H9 (cell line): ENCODE measurements at regions not wholly inside any gene's neighbourhood (a gene's known extent, or its start where the extent isn't known, plus 50 kb on each side); places are given as distances from the start of the nearest gene placed in this dataset.

ENCODE experiments used
- DNase-seq: peaks from one replicate; pipeline ENCODE4 v3.0.0-alpha.2; 2017
- H2AFZ ChIP-seq: one replicate; pipeline ENCODE4 v1.6.1; 2013; ENCODE audit warnings: mild to moderate bottlenecking, low read length, control low read depth, moderate library complexity
- H2AK5ac ChIP-seq: 2 replicates; pipeline ENCODE4 v1.6.1; 2013; ENCODE audit warnings: low read length, control low read depth, mixed read lengths; ENCODE audit not compliant: insufficient read length
- H2BK120ac ChIP-seq: one replicate; pipeline ENCODE4 v1.6.1; 2013; ENCODE audit warnings: low read depth, mild to moderate bottlenecking, low read length, control low read depth, inconsistent platforms; ENCODE audit not compliant: poor library complexity, severe bottlenecking
- H2BK12ac ChIP-seq: 2 replicates; pipeline ENCODE4 v1.6.1; 2013; ENCODE audit warnings: low read length, control low read depth, mixed read lengths, low read depth; ENCODE audit not compliant: insufficient read length
- H2BK15ac ChIP-seq: 2 replicates; pipeline ENCODE4 v1.6.1; 2013; ENCODE audit warnings: low read depth, low read length, control low read depth
- H2BK20ac ChIP-seq: one replicate; pipeline ENCODE4 v1.6.1; 2013; ENCODE audit warnings: low read depth, mild to moderate bottlenecking, low read length, control low read depth, inconsistent platforms; ENCODE audit not compliant: poor library complexity, severe bottlenecking
- H2BK5ac ChIP-seq: 2 replicates; pipeline ENCODE4 v1.6.1; 2013; ENCODE audit warnings: low read length, control low read depth, mixed read lengths; ENCODE audit not compliant: insufficient read length
- H3K14ac ChIP-seq: 2 replicates; pipeline ENCODE4 v1.6.1; 2013; ENCODE audit warnings: low read length, control low read depth; ENCODE audit not compliant: insufficient read depth
- H3K18ac ChIP-seq: 2 replicates; pipeline ENCODE4 v1.6.1; 2013; ENCODE audit warnings: low read depth, mild to moderate bottlenecking, mixed read lengths, low read length, control low read depth; ENCODE audit not compliant: insufficient read length
- H3K23ac ChIP-seq: 2 replicates; pipeline ENCODE4 v1.6.1; 2013; ENCODE audit warnings: low read length, control low read depth, mixed read lengths, low read depth; ENCODE audit not compliant: insufficient read length
- H3K23me2 ChIP-seq: 2 replicates; pipeline ENCODE4 v1.6.1; 2013; ENCODE audit warnings: low read depth, mild to moderate bottlenecking, mixed read lengths, low read length, control low read depth; ENCODE audit not compliant: insufficient read length, poor library complexity, severe bottlenecking
- H3K27ac ChIP-seq: 2 replicates; pipeline ENCODE4 v1.5.1; 2013; ENCODE audit warnings: low read length, control low read depth, mixed read lengths, low read depth; ENCODE audit not compliant: insufficient read length
- H3K27me3 ChIP-seq: 2 replicates; pipeline ENCODE4 v1.6.1; 2013; ENCODE audit warnings: low read length, control low read depth, inconsistent platforms; ENCODE audit not compliant: insufficient read depth
- H3K4ac ChIP-seq: 2 replicates; pipeline ENCODE4 v1.6.1; 2013; ENCODE audit warnings: low read depth, mild to moderate bottlenecking, control low read depth, inconsistent platforms, low read length, moderate library complexity
- H3K4me1 ChIP-seq: 2 replicates; pipeline ENCODE4 v1.6.1; 2013; ENCODE audit warnings: low read length, control low read depth, inconsistent platforms; ENCODE audit not compliant: insufficient read depth
- H3K4me2 ChIP-seq: 2 replicates; pipeline ENCODE4 v1.6.1; 2013; ENCODE audit warnings: low read length, control low read depth, mixed read lengths; ENCODE audit not compliant: insufficient read length, insufficient read depth
- H3K56ac ChIP-seq: 2 replicates; pipeline ENCODE4 v1.6.1; 2013; ENCODE audit warnings: low read depth, mild to moderate bottlenecking, mixed read lengths, low read length, control low read depth; ENCODE audit not compliant: insufficient read length
- H3K79me1 ChIP-seq: 2 replicates; pipeline ENCODE4 v1.6.1; 2013; ENCODE audit warnings: low read depth, mild to moderate bottlenecking, moderate library complexity, low read length, control low read depth, inconsistent platforms; ENCODE audit not compliant: insufficient read depth, poor library complexity, severe bottlenecking
- H3K79me2 ChIP-seq: 2 replicates; pipeline ENCODE4 v1.6.1; 2013; ENCODE audit warnings: low read length, control low read depth, inconsistent platforms; ENCODE audit not compliant: insufficient read depth
- H3K9ac ChIP-seq: 2 replicates; pipeline ENCODE4 v1.6.1; 2013; ENCODE audit warnings: low read length, control low read depth, mixed read lengths; ENCODE audit not compliant: insufficient read length; ENCODE audit errors: extremely low read depth
- H3K9me3 ChIP-seq: one replicate; pipeline ENCODE4 v1.6.1; 2013; ENCODE audit warnings: low read depth, low read length, inconsistent platforms; ENCODE audit not compliant: control insufficient read depth
- H3T11ph ChIP-seq: one replicate; pipeline ENCODE4 v1.6.1; 2013; ENCODE audit warnings: mild to moderate bottlenecking, low read length, control low read depth, inconsistent platforms
- H4K20me1 ChIP-seq: one replicate; pipeline ENCODE4 v1.6.1; 2013; ENCODE audit not compliant: control insufficient read depth, insufficient read length, insufficient read depth
- H4K5ac ChIP-seq: 2 replicates; pipeline ENCODE4 v1.6.1; 2013; ENCODE audit warnings: low read depth, mild to moderate bottlenecking, mixed read lengths, low read length, control low read depth; ENCODE audit not compliant: insufficient read length
- H4K8ac ChIP-seq: replicated peaks from 2 replicates; pipeline ENCODE4 v1.6.1; 2013; ENCODE audit warnings: low read length, control low read depth, mixed read lengths, low read depth; ENCODE audit not compliant: insufficient read length
- H4K91ac ChIP-seq: 2 replicates; pipeline ENCODE4 v1.6.1; 2013; ENCODE audit warnings: low read depth, mild to moderate bottlenecking, moderate library complexity, mixed read lengths, low read length, control low read depth; ENCODE audit not compliant: insufficient read length
- H3K27ac Mint-ChIP-seq, 3 experiments: 2 replicates in 2 of 3; 3 replicates in 1 of 3; pipeline ENCODE4 v1.8.0; 2020 to 2021; ENCODE audit warnings: mixed read lengths in 3 of 3, mild to moderate bottlenecking in 1 of 3, moderate library complexity in 1 of 3
- H3K27me3 Mint-ChIP-seq: 2 replicates; pipeline ENCODE4 v1.8.0; 2021; ENCODE audit warnings: low read depth, mild to moderate bottlenecking, moderate library complexity, mixed read lengths
- H3K36me3 Mint-ChIP-seq, 3 experiments: 2 replicates in 2 of 3; 3 replicates in 1 of 3; pipeline ENCODE4 v1.8.0; 2020 to 2021; ENCODE audit warnings: low read depth in 3 of 3, mixed read lengths in 3 of 3; ENCODE audit not compliant: insufficient read depth in 1 of 3
- H3K4me1 Mint-ChIP-seq, 2 experiments: 2 replicates each; pipeline ENCODE4 v1.8.0; 2020; ENCODE audit warnings: mixed read lengths in 2 of 2
- H3K4me3 Mint-ChIP-seq, 2 experiments: 2 replicates in 1 of 2; 3 replicates in 1 of 2; pipeline ENCODE4 v1.8.0; 2020 to 2021; ENCODE audit warnings: mild to moderate bottlenecking in 2 of 2, mixed read lengths in 2 of 2, moderate library complexity in 1 of 2
- H3K9me3 Mint-ChIP-seq, 2 experiments: 2 replicates in 1 of 2; 3 replicates in 1 of 2; pipeline ENCODE4 v1.8.0; 2020; ENCODE audit warnings: mild to moderate bottlenecking in 2 of 2, mixed read lengths in 2 of 2, moderate library complexity in 1 of 2
- WGBS: extraction: QIAGEN DNeasy Blood & Tissue Kit; methylation state at CpG from one replicate; pipeline ENCODE4 v1.1.7; 2013; ENCODE audit warnings: missing lambda C conversion rate, low lambda C conversion rate, mixed read lengths; ENCODE audit not compliant: insufficient read length; ENCODE audit errors: extremely low coverage; 5-methylcytosine and 5-hydroxymethylcytosine counted together
- TF ChIP-seq, protein P1 (sequence below): fragments of 200-600 bp; sonication (generic); conservative IDR thresholded peaks from 3 replicates; pipeline ENCODE4 v1.8.0; 2021; ENCODE audit warnings: antibody characterized with exemption, mild to moderate bottlenecking

DNA sequence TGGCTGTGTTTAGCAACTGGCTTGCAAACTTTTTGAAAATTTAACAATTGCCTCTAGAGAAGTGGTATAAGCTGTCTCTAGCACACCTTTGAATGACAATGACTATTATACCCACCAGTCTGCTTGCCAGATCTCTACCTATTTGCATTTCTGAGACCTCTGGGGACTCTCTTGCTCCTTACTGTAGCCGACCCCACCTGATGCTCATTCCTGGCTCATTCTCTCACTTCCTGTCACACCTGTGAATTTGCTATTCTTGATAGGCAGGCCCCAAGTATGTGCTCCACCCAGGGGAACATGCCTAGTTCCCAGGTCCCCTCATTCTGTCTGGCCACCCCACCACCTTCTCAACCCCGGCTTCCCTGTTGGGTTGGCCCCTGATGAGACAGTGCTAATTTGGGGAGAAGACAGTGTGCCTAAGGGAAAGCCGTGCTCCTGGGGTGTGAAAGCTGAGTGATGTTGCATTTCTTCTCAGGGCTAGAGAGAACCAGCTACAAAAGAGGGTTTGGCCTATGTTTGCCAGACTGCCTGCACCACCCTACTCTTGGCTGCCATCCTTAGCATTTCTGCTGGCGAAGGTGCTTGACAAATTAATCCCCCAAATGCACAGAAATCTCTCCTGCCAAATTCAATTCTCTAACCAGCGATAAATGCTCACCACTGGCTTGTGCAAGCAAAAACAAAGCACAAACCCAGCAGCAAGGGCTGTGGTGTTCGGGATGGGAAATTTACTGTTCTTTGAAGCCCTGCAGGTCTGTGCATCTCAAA is 138.2 kb downstream of the RPS24 start:
- H2BK12ac ChIP-seq: no peak overlapping the region
- no peak overlapping the region for H2AFZ ChIP-seq
- H3K9me3 Mint-ChIP-seq: no peaks in the 10 kb centered on the region; a peak in 3 of 5 replicates
- H3K79me2 ChIP-seq: no peaks in the 10 kb centered on the region
- no peak overlapping the region for H4K91ac ChIP-seq
- H3K23ac ChIP-seq: no peak overlapping the region
- TF ChIP-seq, protein P1, sequence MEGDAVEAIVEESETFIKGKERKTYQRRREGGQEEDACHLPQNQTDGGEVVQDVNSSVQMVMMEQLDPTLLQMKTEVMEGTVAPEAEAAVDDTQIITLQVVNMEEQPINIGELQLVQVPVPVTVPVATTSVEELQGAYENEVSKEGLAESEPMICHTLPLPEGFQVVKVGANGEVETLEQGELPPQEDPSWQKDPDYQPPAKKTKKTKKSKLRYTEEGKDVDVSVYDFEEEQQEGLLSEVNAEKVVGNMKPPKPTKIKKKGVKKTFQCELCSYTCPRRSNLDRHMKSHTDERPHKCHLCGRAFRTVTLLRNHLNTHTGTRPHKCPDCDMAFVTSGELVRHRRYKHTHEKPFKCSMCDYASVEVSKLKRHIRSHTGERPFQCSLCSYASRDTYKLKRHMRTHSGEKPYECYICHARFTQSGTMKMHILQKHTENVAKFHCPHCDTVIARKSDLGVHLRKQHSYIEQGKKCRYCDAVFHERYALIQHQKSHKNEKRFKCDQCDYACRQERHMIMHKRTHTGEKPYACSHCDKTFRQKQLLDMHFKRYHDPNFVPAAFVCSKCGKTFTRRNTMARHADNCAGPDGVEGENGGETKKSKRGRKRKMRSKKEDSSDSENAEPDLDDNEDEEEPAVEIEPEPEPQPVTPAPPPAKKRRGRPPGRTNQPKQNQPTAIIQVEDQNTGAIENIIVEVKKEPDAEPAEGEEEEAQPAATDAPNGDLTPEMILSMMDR: no peak
- no peaks in the 10 kb centered on the region for H3K27me3 ChIP-seq
- H2BK5ac ChIP-seq: no peak overlapping the region
- no peak overlapping the region for H2AK5ac ChIP-seq
- no peak overlapping the region for H3K9ac ChIP-seq
- peak overlapping the region; percentile 43 for H3K18ac ChIP-seq
- no peak overlapping the region for H3T11ph ChIP-seq
- H3K4me1 ChIP-seq: peaks cover 7% of the 10 kb centered on the region; the same call in 1 of the 2 replicates
- no peaks in the 10 kb centered on the region for H3K23me2 ChIP-seq
- peak; percentile 78 for DNase-seq
- no CpG with 5 or more reads among the region's 6 CpGs for WGBS
- no peak overlapping the region for H3K27ac ChIP-seq
- no peaks in the 10 kb centered on the region for H4K20me1 ChIP-seq
- no peak overlapping the region for H2BK20ac ChIP-seq
- H3K27ac Mint-ChIP-seq: peak overlapping the region; percentile 92 to 93 (median 93)
- H2BK15ac ChIP-seq: no peak overlapping the region
- no peaks in the 10 kb centered on the region for H3K9me3 ChIP-seq
- no peak overlapping the region for H3K4me2 ChIP-seq
- peaks cover 41 to 63% of the 10 kb centered on the region in 2 experiments for H3K4me1 Mint-ChIP-seq
- no peak overlapping the region for H3K56ac ChIP-seq
- no peak overlapping the region for H3K4ac ChIP-seq
- H3K4me3 Mint-ChIP-seq: peak overlapping the region in 1 of 2 experiments; percentile 27; a peak in 1 of 5 replicates
- no peak overlapping the region for H4K5ac ChIP-seq
- H3K36me3 Mint-ChIP-seq: no peaks in the 10 kb centered on the region
- no peak overlapping the region for H2BK120ac ChIP-seq
- no peak overlapping the region for H3K14ac ChIP-seq
- no peaks in the 10 kb centered on the region for H3K79me1 ChIP-seq
- peaks cover 22% of the 10 kb centered on the region for H3K27me3 Mint-ChIP-seq
- no peak overlapping the region for H4K8ac ChIP-seq
